ENCODE measurements at regions not wholly inside any gene's neighbourhood (a gene's known extent, or its start where the extent isn't known, plus 50 kb on each side); places are given as distances from the start of the nearest gene placed in this dataset.
"Not testable (repeated sequence)": the region's sequence is repeated elsewhere in the genome, so short reads cannot be mapped to it uniquely, and the experiment has no call there.

- not testable (repeated sequence) for DNase-seq
Observed at GRCh38 chr13:33418224-33418953, 132.8 kb upstream of the STARD13 start.

GRCh38 chr13:33420117-33420516 lies 134.6 kb upstream of the STARD13 start:
- DNase-seq = not testable (repeated sequence)

- no peak for DNase-seq
Observed at GRCh38 chr13:33426131-33426530, 140.6 kb upstream of the STARD13 start.

- no peak for DNase-seq
Observed at GRCh38 chr13:33433316-33433715, 147.8 kb upstream of the STARD13 start.

GRCh38 chr13:33434676-33435075 lies 149.1 kb upstream of the STARD13 start:
- DNase-seq = no peak

- no peak for DNase-seq
Observed at GRCh38 chr13:33435207-33435606, 149.7 kb upstream of the STARD13 start.

GRCh38 chr13:33438918-33439317 lies 153.4 kb upstream of the STARD13 start:
- no peak for DNase-seq

GRCh38 chr13:33441015-33441414 lies 155.5 kb upstream of the STARD13 start:
- no peak for DNase-seq

- DNase-seq = no peak
Observed at GRCh38 chr13:33445024-33445423, 159.5 kb upstream of the STARD13 start.

- DNase-seq = no peak
Observed at GRCh38 chr13:33445476-33445875, 159.9 kb upstream of the STARD13 start.

- DNase-seq = no peak
Observed at GRCh38 chr13:33446821-33447725, 161.5 kb upstream of the STARD13 start.

- DNase-seq = no peak
Observed at GRCh38 chr13:33448889-33449288, 163.3 kb upstream of the STARD13 start.

- DNase-seq = no peak
Observed at GRCh38 chr13:33450956-33451709, 165.6 kb upstream of the STARD13 start.

- no peak for DNase-seq
Observed at GRCh38 chr13:33452873-33453517, 167.4 kb upstream of the STARD13 start.

GRCh38 chr13:33453936-33454335 lies 168.4 kb upstream of the STARD13 start:
- no peak for DNase-seq

GRCh38 chr13:33454844-33455705 lies 169.5 kb upstream of the STARD13 start:
- DNase-seq = no peak

GRCh38 chr13:33459702-33460101 lies 174.1 kb upstream of the STARD13 start:
- DNase-seq = no peak

GRCh38 chr13:33462109-33462508 lies 176.6 kb upstream of the STARD13 start:
- DNase-seq = no peak

- DNase-seq = no peak
Observed at GRCh38 chr13:33464345-33464744, 178.8 kb upstream of the STARD13 start.

- DNase-seq = no peak
Observed at GRCh38 chr13:33466262-33466661, 180.7 kb upstream of the STARD13 start.

GRCh38 chr13:33467556-33467955 lies 182.0 kb upstream of the STARD13 start:
- no peak for DNase-seq

- no peak for DNase-seq
Observed at GRCh38 chr13:33471204-33471603, 185.6 kb upstream of the STARD13 start.

Data from GF-D8 (cell line).